SU-DHL-6 (cell line): ENCODE measurements at regions not wholly inside any gene's neighbourhood (a gene's known extent, or its start where the extent isn't known, plus 50 kb on each side); places are given as distances from the start of the nearest gene placed in this dataset.

ENCODE experiments used
- H2AFZ ChIP-seq: fragments of 200-600 bp; sonication (generic); 2 replicates; pipeline ENCODE4 v1.6.1; 2014; ENCODE audit warnings: low read depth, mild to moderate bottlenecking, moderate library complexity, mixed read lengths, antibody characterized with exemption, low read length; ENCODE audit not compliant: severe bottlenecking
- H3F3A ChIP-seq: fragments of 200-600 bp; shearing (Covaris generic); 2 replicates; pipeline ENCODE4 v1.6.0; 2016; ENCODE audit warnings: antibody characterized with exemption, mild to moderate bottlenecking; ENCODE audit not compliant: insufficient read depth
- H3K27ac ChIP-seq: fragments of 200-600 bp; sonication (generic); 2 replicates; pipeline ENCODE4 v1.5.1; 2016; ENCODE audit warnings: low read depth, mild to moderate bottlenecking, low read length, moderate library complexity, mixed read lengths
- H3K27me3 ChIP-seq: fragments of 200-600 bp; sonication (generic), shearing (Covaris generic); 2 replicates; pipeline ENCODE4 v1.6.0; 2014; ENCODE audit warnings: mild to moderate bottlenecking, low read length
- H3K36me3 ChIP-seq: fragments of 200-600 bp; sonication (generic); 2 replicates; pipeline ENCODE4 v1.6.1; 2014; ENCODE audit warnings: mild to moderate bottlenecking, low read length, mixed read lengths
- H3K4me2 ChIP-seq: fragments of 300-600, 200-600 bp; shearing (Covaris generic), sonication (generic); 2 replicates; pipeline ENCODE4 v1.6.0; 2014; ENCODE audit warnings: low read length, low read depth, mild to moderate bottlenecking; ENCODE audit not compliant: poor library complexity, severe bottlenecking
- H3K4me3 ChIP-seq: fragments of 200-600 bp; sonication (generic); 2 replicates; pipeline ENCODE4 v1.5.1; 2014; ENCODE audit warnings: antibody characterized with exemption, low read length, mild to moderate bottlenecking, mixed read lengths; ENCODE audit not compliant: insufficient read depth, poor library complexity, severe bottlenecking
- H3K79me2 ChIP-seq: fragments of 200-600 bp; sonication (generic); 2 replicates; pipeline ENCODE4 v1.6.1; 2014; ENCODE audit warnings: mild to moderate bottlenecking, low read length, moderate library complexity; ENCODE audit not compliant: insufficient read depth
- H3K9ac ChIP-seq: fragments of 200-600 bp; sonication (generic); 2 replicates; pipeline ENCODE4 v1.7.0; 2014; ENCODE audit warnings: mild to moderate bottlenecking, low read length
- H3K9me2 ChIP-seq: fragments of 200-600 bp; sonication (generic); replicated peaks from 2 replicates; pipeline ENCODE4 v1.6.1; 2014; ENCODE audit warnings: low read length; ENCODE audit not compliant: insufficient read depth
- H3K9me3 ChIP-seq: fragments of 200-600 bp; sonication (generic); 2 replicates; pipeline ENCODE4 v1.6.1; 2014; ENCODE audit warnings: low read length, mixed read lengths; ENCODE audit not compliant: insufficient read depth
- H4K20me1 ChIP-seq: fragments of 200-600 bp; sonication (generic); 2 replicates; pipeline ENCODE4 v1.6.1; 2014; ENCODE audit warnings: low read depth, mild to moderate bottlenecking, antibody characterized with exemption, low read length, moderate library complexity, mixed read lengths
- CTCF ChIP-seq: fragments of 200-600 bp; sonication (generic); IDR thresholded peaks from one replicate; pipeline ENCODE4 v1.5.1; 2017; ENCODE audit warnings: antibody characterized with exemption, mild to moderate bottlenecking, low read length, moderate library complexity; ENCODE audit not compliant: insufficient read depth, poor library complexity, severe bottlenecking
- EZH2phosphoT487 ChIP-seq: fragments of 200-600 bp; sonication (generic), shearing (Covaris generic); conservative IDR thresholded peaks from 2 replicates; pipeline ENCODE4 v1.6.1; 2018; ENCODE audit warnings: mild to moderate bottlenecking, antibody characterized with exemption, low read length, moderate library complexity, mixed read lengths

DNA sequence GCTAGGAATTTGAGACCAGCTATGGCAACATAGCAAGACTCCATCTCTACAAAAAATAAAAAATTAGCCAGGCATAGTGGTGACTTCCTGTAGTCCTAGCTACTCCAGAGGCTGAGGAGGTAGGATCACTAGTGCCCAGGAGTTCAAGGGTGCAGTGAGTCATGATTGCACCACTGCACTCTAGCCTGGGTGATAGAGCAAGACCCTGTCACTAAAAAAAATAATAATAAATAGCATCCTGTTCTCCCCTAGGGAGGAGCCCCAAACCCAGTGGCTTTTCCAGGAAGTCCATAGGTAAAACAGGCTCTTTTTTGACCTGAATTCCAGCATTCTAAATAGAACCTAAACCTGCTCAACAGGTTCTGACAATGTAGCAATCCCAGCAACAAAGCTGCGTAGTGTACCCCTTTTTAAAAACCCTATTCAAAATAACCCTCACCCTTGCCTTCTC, 192.0 kb downstream of the ALDH8A1 start:
- Histone ChIP-seq H3K4me3 (no peak overlapping the region), H3K9me3 (no peaks in the 10 kb centered on the region), H4K20me1 (no peaks in the 10 kb centered on the region), H3K27me3 (no peaks in the 10 kb centered on the region; the same call in 1 of the 2 replicates), H3K9ac (no peak overlapping the region), H2AFZ (no peak overlapping the region), H3K9me2 (no peaks in the 10 kb centered on the region), H3K27ac (no peak overlapping the region), H3F3A (no peaks in the 10 kb centered on the region), H3K36me3 (no peaks in the 10 kb centered on the region), H3K4me2 (no peak overlapping the region), H3K79me2 (no peaks in the 10 kb centered on the region)
- TF ChIP-seq EZH2phosphoT487: no peak

DNA sequence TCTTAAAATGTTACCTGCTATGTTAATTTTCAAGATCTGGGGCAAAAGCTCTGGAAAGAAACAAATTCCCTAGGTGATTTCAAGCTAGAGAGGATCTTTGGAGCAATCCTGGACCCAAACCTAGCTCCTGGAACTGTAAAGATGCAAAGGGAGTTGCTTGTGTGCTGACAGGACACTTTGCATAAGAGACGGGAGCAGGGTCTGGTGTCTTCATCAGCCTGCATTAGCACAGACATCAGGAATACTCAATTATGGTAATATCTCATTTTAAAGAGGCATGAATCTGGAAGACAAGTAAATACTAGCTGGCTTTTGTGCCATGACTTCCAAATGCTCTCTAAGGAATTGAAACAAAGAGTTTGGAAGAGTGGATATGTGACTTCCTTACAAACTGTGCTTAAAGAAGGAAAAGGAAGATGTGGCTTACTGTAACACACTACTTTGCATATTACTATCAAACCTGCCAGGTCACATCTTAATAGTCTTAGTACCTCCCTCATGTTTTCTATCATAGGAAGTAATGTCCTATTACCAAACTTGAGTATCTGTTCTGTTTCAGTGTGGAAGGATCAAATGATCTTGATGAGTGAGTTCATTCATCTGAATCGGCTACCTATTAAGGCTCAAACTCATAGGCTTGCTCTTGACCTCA, 193.4 kb downstream of the ALDH8A1 start:
- no peaks in the 10 kb centered on the region for H3F3A ChIP-seq
- no peaks in the 10 kb centered on the region for H3K9me2 ChIP-seq
- no peak overlapping the region for H2AFZ ChIP-seq
- H3K36me3 ChIP-seq: no peaks in the 10 kb centered on the region
- H3K27me3 ChIP-seq: no peaks in the 10 kb centered on the region; the same call in 1 of the 2 replicates
- no peaks in the 10 kb centered on the region for H3K79me2 ChIP-seq
- no peak overlapping the region for H3K4me2 ChIP-seq
- no peak overlapping the region for H3K4me3 ChIP-seq
- no peaks in the 10 kb centered on the region for H4K20me1 ChIP-seq
- no peak overlapping the region for H3K9ac ChIP-seq
- TF ChIP-seq CTCF (no peak), EZH2phosphoT487 (no peak)
- H3K9me3 ChIP-seq: no peaks in the 10 kb centered on the region
- H3K27ac ChIP-seq: no peak overlapping the region

- no peaks in the 10 kb centered on the region for H3F3A ChIP-seq
- H3K27me3 ChIP-seq: no peaks in the 10 kb centered on the region; the same call in 1 of the 2 replicates
- TF ChIP-seq CTCF: no peak
- TF ChIP-seq EZH2phosphoT487: no peak
- no peaks in the 10 kb centered on the region for H3K9me2 ChIP-seq
- H4K20me1 ChIP-seq: no peaks in the 10 kb centered on the region
- H3K79me2 ChIP-seq: no peaks in the 10 kb centered on the region
- no peak overlapping the region for H3K27ac ChIP-seq
- H3K9ac ChIP-seq: no peak overlapping the region
- no peak overlapping the region for H2AFZ ChIP-seq
- H3K4me3 ChIP-seq: no peak overlapping the region
- no peaks in the 10 kb centered on the region for H3K9me3 ChIP-seq
- no peak overlapping the region for H3K4me2 ChIP-seq
- H3K36me3 ChIP-seq: no peaks in the 10 kb centered on the region
Measured at GRCh38 chr6:134754013-134754690, 195.7 kb downstream of the ALDH8A1 start.

DNA sequence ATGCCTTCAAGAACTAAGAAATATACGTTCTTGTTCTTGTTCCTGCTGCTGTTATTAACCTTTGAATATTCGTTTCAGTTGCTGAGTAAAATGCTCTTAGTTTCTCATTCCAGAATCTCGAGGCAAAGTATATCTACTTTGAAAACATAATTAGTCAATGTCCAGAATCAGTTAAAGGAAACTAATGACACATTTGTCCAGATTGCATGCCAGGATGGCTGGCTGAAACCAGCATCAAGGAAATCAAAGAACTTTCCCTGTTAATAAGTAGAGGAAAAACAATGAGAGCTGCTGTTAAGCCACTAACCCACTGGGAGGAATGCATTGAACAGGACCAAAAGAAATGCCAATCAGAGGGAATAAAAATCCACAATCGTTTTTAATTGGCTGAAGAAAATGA, 196.9 kb downstream of the ALDH8A1 start:
- no peaks in the 10 kb centered on the region for H3K79me2 ChIP-seq
- no peaks in the 10 kb centered on the region; the same call in 1 of the 2 replicates for H3K27me3 ChIP-seq
- no peak overlapping the region for H3K9ac ChIP-seq
- H4K20me1 ChIP-seq: no peaks in the 10 kb centered on the region
- no peaks in the 10 kb centered on the region for H3F3A ChIP-seq
- TF ChIP-seq EZH2phosphoT487 (no peak), CTCF (no peak)
- H3K9me2 ChIP-seq: no peaks in the 10 kb centered on the region
- H3K9me3 ChIP-seq: no peaks in the 10 kb centered on the region
- H2AFZ ChIP-seq: no peak overlapping the region
- no peak overlapping the region for H3K4me3 ChIP-seq
- H3K4me2 ChIP-seq: no peak overlapping the region
- no peak overlapping the region for H3K27ac ChIP-seq
- H3K36me3 ChIP-seq: no peaks in the 10 kb centered on the region
